GM12873 (cell line): ENCODE measurements at regions not wholly inside any gene's neighbourhood (a gene's known extent, or its start where the extent isn't known, plus 50 kb on each side); places are given as distances from the start of the nearest gene placed in this dataset.

Experiments used
- CTCF ChIP-seq: IDR thresholded peaks from 2 replicates; pipeline ENCODE4 v1.5.1; 2012; ENCODE audit warnings: low read depth, mild to moderate bottlenecking, moderate library complexity, low read length, control low read depth; ENCODE audit not compliant: insufficient read depth; ENCODE audit errors: missing control alignments

GRCh38 chr16:51420247-51420646, 269.2 kb upstream of the SALL1 start:
- TF ChIP-seq CTCF = no peak

GRCh38 chr16:51419768-51420167, 268.7 kb upstream of the SALL1 start:
- TF ChIP-seq CTCF = no peak

GRCh38 chr16:51418258-51418657, 267.2 kb upstream of the SALL1 start:
- TF ChIP-seq CTCF = no peak

GRCh38 chr16:51416926-51417325, 265.9 kb upstream of the SALL1 start:
- no peak for TF ChIP-seq CTCF

GRCh38 chr16:51410125-51410524, 259.1 kb upstream of the SALL1 start:
- no peak for TF ChIP-seq CTCF

- TF ChIP-seq CTCF = no peak
Observed at GRCh38 chr16:51409001-51409675, 258.1 kb upstream of the SALL1 start.

GRCh38 chr16:51408357-51408756, 257.3 kb upstream of the SALL1 start:
- no peak for TF ChIP-seq CTCF

- no peak for TF ChIP-seq CTCF
Observed at GRCh38 chr16:51407921-51408320, 256.9 kb upstream of the SALL1 start.
